Peyer's patch (tissue), 4 donors: ENCODE measurements at regions not wholly inside any gene's neighbourhood (a gene's known extent, or its start where the extent isn't known, plus 50 kb on each side); places are given as distances from the start of the nearest gene placed in this dataset.
A peak's percentile ranks its signal among the peaks of the same experiment; 100 is the strongest.

Experiments used
- CTCF ChIP-seq, 6 experiments: fragments of 450-650 bp in 4 of 6; fragments of 200-600 bp in 2 of 6; sonication (generic) in 1 of 6; IDR thresholded peaks; one replicate each; pipeline ENCODE4 v1.5.1; 2017 to 2019; ENCODE audit warnings: antibody characterized with exemption in 6 of 6, mild to moderate bottlenecking in 3 of 6, moderate library complexity in 1 of 6
- POLR2A ChIP-seq, 2 donors: fragments of 450-650 bp; IDR thresholded peaks; one replicate each; pipeline ENCODE4 v1.5.1; 2017; ENCODE audit warnings: antibody characterized with exemption in 2 of 2, mild to moderate bottlenecking in 2 of 2, moderate library complexity in 2 of 2

DNA sequence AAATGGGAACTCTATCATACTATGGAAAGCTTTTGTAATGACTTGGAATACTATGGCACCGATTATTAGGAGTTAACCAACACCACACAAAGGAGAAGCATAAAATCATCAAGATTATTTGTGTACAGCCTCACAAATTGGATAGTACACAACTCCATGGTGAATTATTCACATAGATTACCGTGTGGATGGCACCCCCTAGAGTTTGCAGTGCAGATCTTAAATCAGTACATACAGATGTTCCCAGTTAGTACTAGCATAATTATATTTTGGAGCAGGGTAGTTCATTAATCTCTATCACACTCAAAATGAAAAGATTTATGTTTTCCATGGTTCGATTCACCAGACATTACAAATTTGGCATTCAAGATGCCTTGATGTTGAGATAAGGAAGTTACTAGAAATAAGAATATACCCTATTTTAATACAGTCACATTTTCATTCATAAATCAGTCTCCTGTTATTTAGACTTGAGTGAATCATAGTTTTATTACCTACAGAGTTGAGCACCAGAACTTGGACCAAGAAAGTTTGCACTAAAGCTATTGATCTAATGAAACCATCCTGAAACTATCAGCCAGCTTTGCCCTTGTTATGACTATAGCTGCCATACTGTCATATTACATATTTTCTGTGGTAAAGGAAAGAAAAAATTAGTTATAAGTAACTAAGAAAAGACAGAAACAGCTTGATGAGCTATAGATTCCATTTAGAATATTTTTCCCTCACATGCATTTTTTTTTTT is 531.8 kb downstream of the GLUD2 start:
- TF ChIP-seq CTCF (IDR thresholded peaks at IDR 0.05) (peak in 1 of 6 experiments; percentile 11), POLR2A (IDR thresholded peaks at IDR 0.05) (no peak)
